BLaER1 (cell line): ENCODE measurements at regions not wholly inside any gene's neighbourhood (a gene's known extent, or its start where the extent isn't known, plus 50 kb on each side); places are given as distances from the start of the nearest gene placed in this dataset.

Experiments used
- H3K27ac ChIP-seq: shearing (Covaris generic); formaldehyde crosslinking; 2 replicates; pipeline ENCODE4 v1.8.1; 2022
- H3K27me3 ChIP-seq: shearing (Covaris generic); formaldehyde crosslinking; 2 replicates; pipeline ENCODE4 v1.8.1; 2022
- H3K36me3 ChIP-seq: shearing (Covaris generic); formaldehyde crosslinking; 2 replicates; pipeline ENCODE4 v1.8.1; 2022
- H3K4me1 ChIP-seq: shearing (Covaris generic); formaldehyde crosslinking; 2 replicates; pipeline ENCODE4 v1.8.1; 2022
- H3K4me2 ChIP-seq: shearing (Covaris generic); formaldehyde crosslinking; 2 replicates; pipeline ENCODE4 v1.8.1; 2022
- H3K4me3 ChIP-seq: shearing (Covaris generic); formaldehyde crosslinking; 2 replicates; pipeline ENCODE4 v1.8.1; 2022
- H3K9ac ChIP-seq: shearing (Covaris generic); formaldehyde crosslinking; 2 replicates; pipeline ENCODE4 v1.8.1; 2022
- H3K9me3 ChIP-seq: shearing (Covaris generic); formaldehyde crosslinking; 2 replicates; pipeline ENCODE4 v1.8.1; 2022
- H4K20me1 ChIP-seq: shearing (Covaris generic); formaldehyde crosslinking; 2 replicates; pipeline ENCODE4 v1.8.1; 2022
- Cebpa-rat ChIP-seq: shearing (Covaris generic); IDR thresholded peaks from 2 replicates; pipeline ENCODE4 v1.8.1; 2022

GRCh38 chr6:44540881-44541280 lies 153.4 kb downstream of the CDC5L start:
- H3K36me3 ChIP-seq = no peaks in the 10 kb centered on the region
- H3K9ac ChIP-seq = no peak overlapping the region
- no peak for TF ChIP-seq Cebpa-rat
- H3K4me3 ChIP-seq = no peak overlapping the region
- H4K20me1 ChIP-seq = no peaks in the 10 kb centered on the region
- H3K9me3 ChIP-seq = no peaks in the 10 kb centered on the region
- no peaks in the 10 kb centered on the region for H3K27me3 ChIP-seq
- H3K4me2 ChIP-seq = no peak overlapping the region
- H3K27ac ChIP-seq = no peak overlapping the region
- no peaks in the 10 kb centered on the region for H3K4me1 ChIP-seq

GRCh38 chr6:44542401-44543116 lies 155.1 kb downstream of the CDC5L start:
- no peaks in the 10 kb centered on the region for H3K27me3 ChIP-seq
- H3K36me3 ChIP-seq = no peaks in the 10 kb centered on the region
- H3K4me3 ChIP-seq = no peak overlapping the region
- H3K27ac ChIP-seq = no peak overlapping the region
- no peak for TF ChIP-seq Cebpa-rat
- no peak overlapping the region for H3K4me2 ChIP-seq
- no peak overlapping the region for H3K9ac ChIP-seq
- no peaks in the 10 kb centered on the region for H3K4me1 ChIP-seq
- no peaks in the 10 kb centered on the region for H4K20me1 ChIP-seq
- no peaks in the 10 kb centered on the region for H3K9me3 ChIP-seq

- H3K27me3 ChIP-seq = no peaks in the 10 kb centered on the region; the same call in 1 of the 2 replicates
- no peaks in the 10 kb centered on the region for H4K20me1 ChIP-seq
- H3K27ac ChIP-seq = no peak overlapping the region
- H3K4me3 ChIP-seq = no peak overlapping the region
- no peaks in the 10 kb centered on the region for H3K36me3 ChIP-seq
- no peak overlapping the region for H3K9ac ChIP-seq
- H3K9me3 ChIP-seq = no peaks in the 10 kb centered on the region
- no peak overlapping the region for H3K4me2 ChIP-seq
- H3K4me1 ChIP-seq = no peaks in the 10 kb centered on the region
- TF ChIP-seq Cebpa-rat = no peak
These were observed 156.2 kb downstream of the CDC5L start for GRCh38 chr6:44543664-44544063.

- no peak overlapping the region for H3K4me3 ChIP-seq
- no peaks in the 10 kb centered on the region for H3K9me3 ChIP-seq
- TF ChIP-seq Cebpa-rat = no peak
- H3K27ac ChIP-seq = no peak overlapping the region
- H3K9ac ChIP-seq = no peak overlapping the region
- no peaks in the 10 kb centered on the region for H4K20me1 ChIP-seq
- H3K27me3 ChIP-seq = no peaks in the 10 kb centered on the region; the same call in 1 of the 2 replicates
- H3K4me1 ChIP-seq = no peaks in the 10 kb centered on the region
- H3K36me3 ChIP-seq = no peaks in the 10 kb centered on the region
- no peak overlapping the region for H3K4me2 ChIP-seq
These were observed 157.7 kb downstream of the CDC5L start for GRCh38 chr6:44545224-44545623.

GRCh38 chr6:44548319-44548718 lies 160.8 kb downstream of the CDC5L start:
- no peak overlapping the region for H3K9ac ChIP-seq
- H3K27ac ChIP-seq = no peak overlapping the region
- no peaks in the 10 kb centered on the region for H4K20me1 ChIP-seq
- TF ChIP-seq Cebpa-rat = no peak
- no peaks in the 10 kb centered on the region for H3K36me3 ChIP-seq
- no peak overlapping the region for H3K4me2 ChIP-seq
- H3K27me3 ChIP-seq = no peaks in the 10 kb centered on the region; the same call in 1 of the 2 replicates
- H3K4me1 ChIP-seq = no peaks in the 10 kb centered on the region
- no peaks in the 10 kb centered on the region for H3K9me3 ChIP-seq
- H3K4me3 ChIP-seq = no peak overlapping the region

- no peak for TF ChIP-seq Cebpa-rat
- Histone ChIP-seq H3K4me3 (no peak overlapping the region), H3K4me1 (no peaks in the 10 kb centered on the region), H3K9ac (no peak overlapping the region), H3K27me3 (no peaks in the 10 kb centered on the region; the same call in 1 of the 2 replicates), H4K20me1 (no peaks in the 10 kb centered on the region), H3K27ac (no peak overlapping the region), H3K36me3 (no peaks in the 10 kb centered on the region), H3K9me3 (no peaks in the 10 kb centered on the region), H3K4me2 (no peak overlapping the region)
These were observed 162.0 kb downstream of the CDC5L start for GRCh38 chr6:44549516-44549915.

- H3K9me3 ChIP-seq = no peaks in the 10 kb centered on the region
- peaks cover 10% of the 10 kb centered on the region; the same call in 1 of the 2 replicates for H3K27me3 ChIP-seq
- H3K36me3 ChIP-seq = no peaks in the 10 kb centered on the region
- H4K20me1 ChIP-seq = no peaks in the 10 kb centered on the region
- H3K9ac ChIP-seq = no peak overlapping the region
- no peak overlapping the region for H3K27ac ChIP-seq
- no peak overlapping the region for H3K4me2 ChIP-seq
- TF ChIP-seq Cebpa-rat = no peak
- peaks cover 6% of the 10 kb centered on the region; the same call in 1 of the 2 replicates for H3K4me1 ChIP-seq
- H3K4me3 ChIP-seq = no peak overlapping the region
These were observed 166.7 kb downstream of the CDC5L start for GRCh38 chr6:44554194-44554593.

- Histone ChIP-seq H3K4me2 (no peak overlapping the region), H3K4me3 (no peak overlapping the region), H3K9ac (no peak overlapping the region), H3K36me3 (no peaks in the 10 kb centered on the region), H3K27ac (no peak overlapping the region), H3K9me3 (no peaks in the 10 kb centered on the region), H3K27me3 (peaks cover 15% of the 10 kb centered on the region; the same call in 1 of the 2 replicates), H3K4me1 (peaks cover 6% of the 10 kb centered on the region; the same call in 1 of the 2 replicates), H4K20me1 (no peaks in the 10 kb centered on the region)
- no peak for TF ChIP-seq Cebpa-rat
These were observed 167.4 kb downstream of the CDC5L start for GRCh38 chr6:44554861-44555260.

- H4K20me1 ChIP-seq = no peaks in the 10 kb centered on the region
- H3K36me3 ChIP-seq = no peaks in the 10 kb centered on the region
- H3K9me3 ChIP-seq = no peaks in the 10 kb centered on the region
- H3K4me2 ChIP-seq = peak overlapping the region; percentile 24; the same call in 1 of the 2 replicates
- peaks cover 22% of the 10 kb centered on the region for H3K27me3 ChIP-seq
- no peak overlapping the region for H3K27ac ChIP-seq
- no peak overlapping the region for H3K9ac ChIP-seq
- peaks cover 10% of the 10 kb centered on the region for H3K4me1 ChIP-seq
- H3K4me3 ChIP-seq = no peak overlapping the region
- no peak for TF ChIP-seq Cebpa-rat
These were observed 168.5 kb downstream of the CDC5L start for GRCh38 chr6:44556046-44556445.

GRCh38 chr6:44558024-44558831 lies 170.7 kb downstream of the CDC5L start:
- Histone ChIP-seq H4K20me1 (no peaks in the 10 kb centered on the region), H3K27ac (no peak overlapping the region), H3K4me2 (no peak overlapping the region), H3K27me3 (peaks cover 34% of the 10 kb centered on the region), H3K9me3 (no peaks in the 10 kb centered on the region), H3K4me1 (peaks cover 13% of the 10 kb centered on the region), H3K9ac (no peak overlapping the region), H3K36me3 (no peaks in the 10 kb centered on the region), H3K4me3 (no peak overlapping the region)
- TF ChIP-seq Cebpa-rat = no peak
